ENCODE measurements at regions not wholly inside any gene's neighbourhood (a gene's known extent, or its start where the extent isn't known, plus 50 kb on each side); places are given as distances from the start of the nearest gene placed in this dataset.

DNA sequence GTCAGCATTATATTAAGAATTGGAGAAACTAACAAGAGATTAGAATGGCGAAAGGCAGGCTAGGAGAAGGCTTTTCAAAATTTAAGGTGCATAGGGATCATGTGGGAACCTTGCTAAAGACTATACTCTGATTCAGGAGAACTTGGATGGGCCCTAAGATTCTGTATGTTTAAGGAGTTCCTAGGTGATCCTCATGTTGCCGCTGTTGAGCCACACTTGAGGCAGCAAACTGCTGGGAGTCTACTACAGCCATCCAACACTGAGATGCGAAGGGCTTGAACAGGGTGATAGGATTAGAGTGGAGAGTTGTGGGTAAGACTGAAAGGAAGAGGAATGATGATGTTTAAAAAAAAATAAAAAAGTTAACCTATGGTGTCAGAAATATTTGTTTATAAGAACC is 1013.2 kb downstream of the MRPL39 start:
- H2AFZ ChIP-seq (ENCODE audit: low read depth, low read length): no peak overlapping the region
- H3K4me2 ChIP-seq (ENCODE audit: low read length): no peak overlapping the region
- no peak overlapping the region for H3K4me3 ChIP-seq (ENCODE audit: low read length)
- H3K79me2 ChIP-seq (replicated peaks; ENCODE audit: insufficient read depth, low read length): no peaks in the 10 kb centered on the region
- no peaks in the 10 kb centered on the region for H3K27me3 ChIP-seq (ENCODE audit: insufficient read depth, low read depth, low read length)
- no peaks in the 10 kb centered on the region for H3K9me3 ChIP-seq (ENCODE audit: low read length)
- no peak overlapping the region for H3K27ac ChIP-seq (ENCODE audit: low read length)
- H3K9ac ChIP-seq (ENCODE audit: low read length): no peak overlapping the region
- no peaks in the 10 kb centered on the region for H3K36me3 ChIP-seq (ENCODE audit: insufficient read depth, low read length)
- H3F3A ChIP-seq (ENCODE audit: insufficient read depth, low read length, poor library complexity, severe bottlenecking): no peaks in the 10 kb centered on the region
- no peaks in the 10 kb centered on the region for H3K9me2 ChIP-seq (ENCODE audit: insufficient read depth, low read length)
- no peaks in the 10 kb centered on the region for H4K20me1 ChIP-seq (ENCODE audit: insufficient read depth)
- TF ChIP-seq TAF1 (IDR thresholded peaks at IDR 0.05; ENCODE audit: low read depth) (no peak), POLR2AphosphoS5 (IDR thresholded peaks at IDR 0.05) (no peak), EZH2 (IDR thresholded peaks at IDR 0.05; ENCODE audit: borderline replicate concordance, insufficient read depth, low read length, poor library complexity, severe bottlenecking) (no peak), SMC3 (conservative IDR thresholded peaks at IDR 0.05; ENCODE audit: poor library complexity) (no peak), RAD21 (conservative IDR thresholded peaks at IDR 0.05) (no peak), MXI1 (conservative IDR thresholded peaks at IDR 0.05; ENCODE audit: poor library complexity, severe bottlenecking) (no peak), EP300 (conservative IDR thresholded peaks at IDR 0.05; ENCODE audit: poor library complexity, severe bottlenecking) (no peak)
- TF ChIP-seq, protein P1, sequence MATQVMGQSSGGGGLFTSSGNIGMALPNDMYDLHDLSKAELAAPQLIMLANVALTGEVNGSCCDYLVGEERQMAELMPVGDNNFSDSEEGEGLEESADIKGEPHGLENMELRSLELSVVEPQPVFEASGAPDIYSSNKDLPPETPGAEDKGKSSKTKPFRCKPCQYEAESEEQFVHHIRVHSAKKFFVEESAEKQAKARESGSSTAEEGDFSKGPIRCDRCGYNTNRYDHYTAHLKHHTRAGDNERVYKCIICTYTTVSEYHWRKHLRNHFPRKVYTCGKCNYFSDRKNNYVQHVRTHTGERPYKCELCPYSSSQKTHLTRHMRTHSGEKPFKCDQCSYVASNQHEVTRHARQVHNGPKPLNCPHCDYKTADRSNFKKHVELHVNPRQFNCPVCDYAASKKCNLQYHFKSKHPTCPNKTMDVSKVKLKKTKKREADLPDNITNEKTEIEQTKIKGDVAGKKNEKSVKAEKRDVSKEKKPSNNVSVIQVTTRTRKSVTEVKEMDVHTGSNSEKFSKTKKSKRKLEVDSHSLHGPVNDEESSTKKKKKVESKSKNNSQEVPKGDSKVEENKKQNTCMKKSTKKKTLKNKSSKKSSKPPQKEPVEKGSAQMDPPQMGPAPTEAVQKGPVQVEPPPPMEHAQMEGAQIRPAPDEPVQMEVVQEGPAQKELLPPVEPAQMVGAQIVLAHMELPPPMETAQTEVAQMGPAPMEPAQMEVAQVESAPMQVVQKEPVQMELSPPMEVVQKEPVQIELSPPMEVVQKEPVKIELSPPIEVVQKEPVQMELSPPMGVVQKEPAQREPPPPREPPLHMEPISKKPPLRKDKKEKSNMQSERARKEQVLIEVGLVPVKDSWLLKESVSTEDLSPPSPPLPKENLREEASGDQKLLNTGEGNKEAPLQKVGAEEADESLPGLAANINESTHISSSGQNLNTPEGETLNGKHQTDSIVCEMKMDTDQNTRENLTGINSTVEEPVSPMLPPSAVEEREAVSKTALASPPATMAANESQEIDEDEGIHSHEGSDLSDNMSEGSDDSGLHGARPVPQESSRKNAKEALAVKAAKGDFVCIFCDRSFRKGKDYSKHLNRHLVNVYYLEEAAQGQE (IDR thresholded peaks at IDR 0.05; ENCODE audit: borderline replicate concordance): no peak
- TF ChIP-seq, protein P2, sequence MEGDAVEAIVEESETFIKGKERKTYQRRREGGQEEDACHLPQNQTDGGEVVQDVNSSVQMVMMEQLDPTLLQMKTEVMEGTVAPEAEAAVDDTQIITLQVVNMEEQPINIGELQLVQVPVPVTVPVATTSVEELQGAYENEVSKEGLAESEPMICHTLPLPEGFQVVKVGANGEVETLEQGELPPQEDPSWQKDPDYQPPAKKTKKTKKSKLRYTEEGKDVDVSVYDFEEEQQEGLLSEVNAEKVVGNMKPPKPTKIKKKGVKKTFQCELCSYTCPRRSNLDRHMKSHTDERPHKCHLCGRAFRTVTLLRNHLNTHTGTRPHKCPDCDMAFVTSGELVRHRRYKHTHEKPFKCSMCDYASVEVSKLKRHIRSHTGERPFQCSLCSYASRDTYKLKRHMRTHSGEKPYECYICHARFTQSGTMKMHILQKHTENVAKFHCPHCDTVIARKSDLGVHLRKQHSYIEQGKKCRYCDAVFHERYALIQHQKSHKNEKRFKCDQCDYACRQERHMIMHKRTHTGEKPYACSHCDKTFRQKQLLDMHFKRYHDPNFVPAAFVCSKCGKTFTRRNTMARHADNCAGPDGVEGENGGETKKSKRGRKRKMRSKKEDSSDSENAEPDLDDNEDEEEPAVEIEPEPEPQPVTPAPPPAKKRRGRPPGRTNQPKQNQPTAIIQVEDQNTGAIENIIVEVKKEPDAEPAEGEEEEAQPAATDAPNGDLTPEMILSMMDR (IDR thresholded peaks at IDR 0.05; ENCODE audit: poor library complexity, severe bottlenecking): no peak

DNA sequence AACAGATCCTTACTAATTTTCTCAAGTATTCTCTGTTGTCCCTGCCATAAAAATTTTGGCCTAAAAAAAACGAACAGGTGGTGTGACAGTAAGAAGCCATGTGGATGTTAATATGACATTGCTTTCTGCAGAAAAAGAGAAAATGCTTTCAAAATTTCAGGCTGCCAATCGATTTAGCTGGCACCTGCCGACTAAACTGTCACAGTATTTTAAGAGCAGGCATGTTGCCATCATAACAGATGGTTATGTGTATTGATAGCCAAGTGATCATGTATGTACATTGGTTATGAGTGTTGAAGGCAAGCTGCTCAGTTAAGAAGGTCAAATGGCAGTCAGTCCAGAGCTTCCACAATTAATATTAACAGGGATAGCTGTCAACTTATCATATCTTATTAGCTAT is 1017.0 kb downstream of the MRPL39 start:
- Histone ChIP-seq H3K4me2 (ENCODE audit: low read length) (no peak overlapping the region), H3K27ac (ENCODE audit: low read length) (no peak overlapping the region), H4K20me1 (ENCODE audit: insufficient read depth) (no peaks in the 10 kb centered on the region), H3K4me3 (ENCODE audit: low read length) (no peak overlapping the region), H3K9me3 (ENCODE audit: low read length) (no peaks in the 10 kb centered on the region), H3K9me2 (ENCODE audit: insufficient read depth, low read length) (no peaks in the 10 kb centered on the region), H3K79me2 (replicated peaks; ENCODE audit: insufficient read depth, low read length) (no peaks in the 10 kb centered on the region), H3K36me3 (ENCODE audit: insufficient read depth, low read length) (no peaks in the 10 kb centered on the region), H3K27me3 (ENCODE audit: insufficient read depth, low read depth, low read length) (no peaks in the 10 kb centered on the region), H3F3A (ENCODE audit: insufficient read depth, low read length, poor library complexity, severe bottlenecking) (no peaks in the 10 kb centered on the region), H2AFZ (ENCODE audit: low read depth, low read length) (no peak overlapping the region), H3K9ac (ENCODE audit: low read length) (no peak overlapping the region)
- no peak for TF ChIP-seq SMC3 (conservative IDR thresholded peaks at IDR 0.05; ENCODE audit: poor library complexity)
- TF ChIP-seq RAD21 (conservative IDR thresholded peaks at IDR 0.05): no peak
- TF ChIP-seq EZH2 (IDR thresholded peaks at IDR 0.05; ENCODE audit: borderline replicate concordance, insufficient read depth, low read length, poor library complexity, severe bottlenecking): no peak
- TF ChIP-seq MXI1 (conservative IDR thresholded peaks at IDR 0.05; ENCODE audit: poor library complexity, severe bottlenecking): no peak
- TF ChIP-seq TAF1 (IDR thresholded peaks at IDR 0.05; ENCODE audit: low read depth): no peak
- peak; percentile 96 for TF ChIP-seq POLR2AphosphoS5 (IDR thresholded peaks at IDR 0.05)
- TF ChIP-seq, protein P1 (IDR thresholded peaks at IDR 0.05; ENCODE audit: borderline replicate concordance): no peak
- TF ChIP-seq, protein P2 (IDR thresholded peaks at IDR 0.05; ENCODE audit: poor library complexity, severe bottlenecking): no peak
- peak; percentile 99 for TF ChIP-seq EP300 (conservative IDR thresholded peaks at IDR 0.05; ENCODE audit: poor library complexity, severe bottlenecking)

Measured in neural cell (in vitro differentiated cells).